ENCODE measurements at regions not wholly inside any gene's neighbourhood (a gene's known extent, or its start where the extent isn't known, plus 50 kb on each side); places are given as distances from the start of the nearest gene placed in this dataset.

- TF ChIP-seq SP4 (IDR thresholded peaks at IDR 0.05; ENCODE audit: low read length) (no peak), CHD2 (IDR thresholded peaks at IDR 0.05; ENCODE audit: low read length) (no peak), POLR2AphosphoS5 (IDR thresholded peaks at IDR 0.05; ENCODE audit: low read depth, low read length) (no peak), ATF3 (IDR thresholded peaks at IDR 0.05; ENCODE audit: insufficient read depth, low read depth, low read length) (no peak), EZH2 (IDR thresholded peaks at IDR 0.05; ENCODE audit: low read depth, low read length, severe bottlenecking) (no peak), CEBPB (IDR thresholded peaks at IDR 0.05; ENCODE audit: low read depth, low read length) (no peak), SP2 (IDR thresholded peaks at IDR 0.05; ENCODE audit: low read length) (no peak), SP1 (IDR thresholded peaks at IDR 0.05; ENCODE audit: low read depth, low read length) (no peak)
Observed at GRCh38 chr2:221662689-221663391, 90.7 kb upstream of the EPHA4 start (continued).

All from H1 (cell line).